GM23338 (cell line): ENCODE measurements at regions not wholly inside any gene's neighbourhood (a gene's known extent, or its start where the extent isn't known, plus 50 kb on each side); places are given as distances from the start of the nearest gene placed in this dataset.

Experiments
- ATAC-seq: fragments of 200-7000 bp; cut with Tn5 transposase; 3 replicates; pipeline ENCODE4 v1.9.1; 2020
- DNase-seq: peaks from one replicate; pipeline ENCODE4 v3.0.0-alpha.2; 2015; ENCODE audit warnings: low spot score
- H2AFZ ChIP-seq: fragments of 200-600 bp; sonication (generic); 2 replicates; pipeline ENCODE4 v1.8.0; 2016; ENCODE audit warnings: antibody characterized with exemption, mild to moderate bottlenecking, moderate library complexity
- H3F3A ChIP-seq: fragments of 200-600 bp; sonication (generic); replicated peaks from 2 replicates; pipeline ENCODE4 v1.8.0; 2017; ENCODE audit warnings: antibody characterized with exemption, mixed run types, low read depth
- H3K27ac ChIP-seq: fragments of 200-600 bp; sonication (generic); 2 replicates; pipeline ENCODE4 v1.6.1; 2016; ENCODE audit warnings: low read depth
- H3K27me3 ChIP-seq: fragments of 200-600 bp; sonication (generic); 2 replicates; pipeline ENCODE4 v1.8.0; 2016; ENCODE audit warnings: mild to moderate bottlenecking, mixed run types, moderate library complexity; ENCODE audit not compliant: insufficient read depth
- H3K36me3 ChIP-seq: fragments of 200-600 bp; sonication (generic); 2 replicates; pipeline ENCODE4 v1.8.0; 2016; ENCODE audit warnings: mild to moderate bottlenecking; ENCODE audit not compliant: insufficient read depth
- H3K4me1 ChIP-seq: fragments of 200-600 bp; sonication (generic); 2 replicates; pipeline ENCODE4 v1.8.0; 2016; ENCODE audit warnings: mild to moderate bottlenecking, moderate library complexity; ENCODE audit not compliant: insufficient read depth
- H3K4me2 ChIP-seq: fragments of 200-600 bp; sonication (generic); 2 replicates; pipeline ENCODE4 v1.7.1; 2017; ENCODE audit warnings: mixed run types
- H3K4me3 ChIP-seq: fragments of 200-600 bp; sonication (generic); 2 replicates; pipeline ENCODE4 v1.6.1; 2016; ENCODE audit warnings: mixed run types
- H3K79me2 ChIP-seq: fragments of 200-600 bp; sonication (generic); replicated peaks from 2 replicates; pipeline ENCODE4 v1.8.0; 2017; ENCODE audit warnings: mild to moderate bottlenecking; ENCODE audit not compliant: insufficient read depth
- H3K9me2 ChIP-seq: fragments of 200-600 bp; sonication (generic); 2 replicates; pipeline ENCODE4 v1.8.0; 2017; ENCODE audit not compliant: insufficient read depth
- H4K20me1 ChIP-seq: fragments of 200-600 bp; sonication (generic); replicated peaks from 2 replicates; pipeline ENCODE4 v1.8.0; 2017; ENCODE audit warnings: mild to moderate bottlenecking; ENCODE audit not compliant: insufficient read depth
- H3K27ac Mint-ChIP-seq: 2 replicates; pipeline ENCODE4 v1.8.0; 2020; ENCODE audit warnings: inconsistent platforms, mild to moderate bottlenecking, moderate library complexity, mixed read lengths
- H3K27me3 Mint-ChIP-seq: 3 replicates; pipeline ENCODE4 v1.8.0; 2022; ENCODE audit warnings: low read depth, mild to moderate bottlenecking, moderate library complexity, mixed read lengths, inconsistent platforms; ENCODE audit not compliant: insufficient read depth, poor library complexity
- H3K36me3 Mint-ChIP-seq: 3 replicates; pipeline ENCODE4 v1.8.0; 2021; ENCODE audit warnings: low read depth, mild to moderate bottlenecking, inconsistent platforms, moderate library complexity, mixed read lengths
- H3K4me1 Mint-ChIP-seq: 3 replicates; pipeline ENCODE4 v1.8.0; 2020; ENCODE audit warnings: mild to moderate bottlenecking, inconsistent platforms, mixed read lengths
- H3K4me3 Mint-ChIP-seq: 3 replicates; pipeline ENCODE4 v1.8.0; 2021; ENCODE audit warnings: moderate library complexity, mild to moderate bottlenecking, inconsistent platforms, mixed read lengths
- H3K9me3 Mint-ChIP-seq: 3 replicates; pipeline ENCODE4 v1.8.0; 2020; ENCODE audit warnings: moderate library complexity, mild to moderate bottlenecking, inconsistent platforms, mixed read lengths
- STAT1 ChIP-seq: IDR thresholded peaks from one replicate; pipeline ENCODE4 v1.6.1; 2016; ENCODE audit warnings: antibody characterized with exemption; ENCODE audit not compliant: unreplicated experiment
- ZNF114 ChIP-seq: fragments of 250-450 bp; sonication (Bioruptor Pico); IDR thresholded peaks from 2 replicates; pipeline ENCODE4 v1.5.0; 2020; ENCODE audit warnings: mild to moderate bottlenecking, moderate library complexity
- TF ChIP-seq, protein P1 (sequence below): fragments of 250-450 bp; sonication (Bioruptor Pico); IDR thresholded peaks from 2 replicates; pipeline ENCODE4 v1.5.0; 2020; ENCODE audit warnings: mild to moderate bottlenecking, moderate library complexity
- TF ChIP-seq, protein P2 (sequence below): IDR thresholded peaks from one replicate; pipeline ENCODE4 v1.6.1; 2018; ENCODE audit warnings: antibody characterized with exemption; ENCODE audit not compliant: unreplicated experiment
- TF ChIP-seq, protein P3 (sequence below): IDR thresholded peaks from 2 replicates; pipeline ENCODE4 v1.6.1; 2016; ENCODE audit warnings: antibody characterized with exemption

DNA sequence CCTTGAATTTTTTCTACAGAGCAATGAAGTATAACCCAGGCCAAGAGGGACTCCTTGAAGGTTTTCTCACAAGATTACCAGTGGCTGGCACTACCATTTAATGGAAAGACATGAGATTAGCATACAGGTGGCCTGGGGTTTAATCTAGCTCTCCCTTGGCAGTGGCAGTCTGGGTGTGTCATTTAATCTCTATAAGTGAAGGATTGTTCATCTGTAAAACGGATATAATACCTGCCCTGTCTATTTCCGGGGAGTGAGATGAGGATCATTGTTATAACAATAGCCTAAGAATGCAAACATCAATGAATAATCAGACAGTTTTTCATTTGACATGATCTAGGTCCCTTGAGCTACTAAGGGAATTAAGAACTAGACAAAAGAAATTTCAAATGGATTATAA, 168.7 kb upstream of the CPNE8 start:
- Histone ChIP-seq H3K27me3 (no peaks in the 10 kb centered on the region), H3K27ac (no peak overlapping the region), H3K4me2 (no peak overlapping the region), H3K36me3 (no peaks in the 10 kb centered on the region), H3K79me2 (no peaks in the 10 kb centered on the region), H3K4me1 (no peaks in the 10 kb centered on the region), H4K20me1 (no peaks in the 10 kb centered on the region), H3K4me3 (no peak overlapping the region), H2AFZ (no peak overlapping the region), H3K9me2 (no peaks in the 10 kb centered on the region), H3F3A (no peaks in the 10 kb centered on the region)
- DNase-seq (no peak), ATAC-seq (no peak)
- Mint-ChIP-seq H3K4me1 (no peaks in the 10 kb centered on the region), H3K36me3 (no peaks in the 10 kb centered on the region), H3K27ac (no peak overlapping the region), H3K27me3 (no peaks in the 10 kb centered on the region), H3K9me3 (no peaks in the 10 kb centered on the region), H3K4me3 (no peak overlapping the region)
- no peak for TF ChIP-seq ZNF114
- TF ChIP-seq, protein P1, sequence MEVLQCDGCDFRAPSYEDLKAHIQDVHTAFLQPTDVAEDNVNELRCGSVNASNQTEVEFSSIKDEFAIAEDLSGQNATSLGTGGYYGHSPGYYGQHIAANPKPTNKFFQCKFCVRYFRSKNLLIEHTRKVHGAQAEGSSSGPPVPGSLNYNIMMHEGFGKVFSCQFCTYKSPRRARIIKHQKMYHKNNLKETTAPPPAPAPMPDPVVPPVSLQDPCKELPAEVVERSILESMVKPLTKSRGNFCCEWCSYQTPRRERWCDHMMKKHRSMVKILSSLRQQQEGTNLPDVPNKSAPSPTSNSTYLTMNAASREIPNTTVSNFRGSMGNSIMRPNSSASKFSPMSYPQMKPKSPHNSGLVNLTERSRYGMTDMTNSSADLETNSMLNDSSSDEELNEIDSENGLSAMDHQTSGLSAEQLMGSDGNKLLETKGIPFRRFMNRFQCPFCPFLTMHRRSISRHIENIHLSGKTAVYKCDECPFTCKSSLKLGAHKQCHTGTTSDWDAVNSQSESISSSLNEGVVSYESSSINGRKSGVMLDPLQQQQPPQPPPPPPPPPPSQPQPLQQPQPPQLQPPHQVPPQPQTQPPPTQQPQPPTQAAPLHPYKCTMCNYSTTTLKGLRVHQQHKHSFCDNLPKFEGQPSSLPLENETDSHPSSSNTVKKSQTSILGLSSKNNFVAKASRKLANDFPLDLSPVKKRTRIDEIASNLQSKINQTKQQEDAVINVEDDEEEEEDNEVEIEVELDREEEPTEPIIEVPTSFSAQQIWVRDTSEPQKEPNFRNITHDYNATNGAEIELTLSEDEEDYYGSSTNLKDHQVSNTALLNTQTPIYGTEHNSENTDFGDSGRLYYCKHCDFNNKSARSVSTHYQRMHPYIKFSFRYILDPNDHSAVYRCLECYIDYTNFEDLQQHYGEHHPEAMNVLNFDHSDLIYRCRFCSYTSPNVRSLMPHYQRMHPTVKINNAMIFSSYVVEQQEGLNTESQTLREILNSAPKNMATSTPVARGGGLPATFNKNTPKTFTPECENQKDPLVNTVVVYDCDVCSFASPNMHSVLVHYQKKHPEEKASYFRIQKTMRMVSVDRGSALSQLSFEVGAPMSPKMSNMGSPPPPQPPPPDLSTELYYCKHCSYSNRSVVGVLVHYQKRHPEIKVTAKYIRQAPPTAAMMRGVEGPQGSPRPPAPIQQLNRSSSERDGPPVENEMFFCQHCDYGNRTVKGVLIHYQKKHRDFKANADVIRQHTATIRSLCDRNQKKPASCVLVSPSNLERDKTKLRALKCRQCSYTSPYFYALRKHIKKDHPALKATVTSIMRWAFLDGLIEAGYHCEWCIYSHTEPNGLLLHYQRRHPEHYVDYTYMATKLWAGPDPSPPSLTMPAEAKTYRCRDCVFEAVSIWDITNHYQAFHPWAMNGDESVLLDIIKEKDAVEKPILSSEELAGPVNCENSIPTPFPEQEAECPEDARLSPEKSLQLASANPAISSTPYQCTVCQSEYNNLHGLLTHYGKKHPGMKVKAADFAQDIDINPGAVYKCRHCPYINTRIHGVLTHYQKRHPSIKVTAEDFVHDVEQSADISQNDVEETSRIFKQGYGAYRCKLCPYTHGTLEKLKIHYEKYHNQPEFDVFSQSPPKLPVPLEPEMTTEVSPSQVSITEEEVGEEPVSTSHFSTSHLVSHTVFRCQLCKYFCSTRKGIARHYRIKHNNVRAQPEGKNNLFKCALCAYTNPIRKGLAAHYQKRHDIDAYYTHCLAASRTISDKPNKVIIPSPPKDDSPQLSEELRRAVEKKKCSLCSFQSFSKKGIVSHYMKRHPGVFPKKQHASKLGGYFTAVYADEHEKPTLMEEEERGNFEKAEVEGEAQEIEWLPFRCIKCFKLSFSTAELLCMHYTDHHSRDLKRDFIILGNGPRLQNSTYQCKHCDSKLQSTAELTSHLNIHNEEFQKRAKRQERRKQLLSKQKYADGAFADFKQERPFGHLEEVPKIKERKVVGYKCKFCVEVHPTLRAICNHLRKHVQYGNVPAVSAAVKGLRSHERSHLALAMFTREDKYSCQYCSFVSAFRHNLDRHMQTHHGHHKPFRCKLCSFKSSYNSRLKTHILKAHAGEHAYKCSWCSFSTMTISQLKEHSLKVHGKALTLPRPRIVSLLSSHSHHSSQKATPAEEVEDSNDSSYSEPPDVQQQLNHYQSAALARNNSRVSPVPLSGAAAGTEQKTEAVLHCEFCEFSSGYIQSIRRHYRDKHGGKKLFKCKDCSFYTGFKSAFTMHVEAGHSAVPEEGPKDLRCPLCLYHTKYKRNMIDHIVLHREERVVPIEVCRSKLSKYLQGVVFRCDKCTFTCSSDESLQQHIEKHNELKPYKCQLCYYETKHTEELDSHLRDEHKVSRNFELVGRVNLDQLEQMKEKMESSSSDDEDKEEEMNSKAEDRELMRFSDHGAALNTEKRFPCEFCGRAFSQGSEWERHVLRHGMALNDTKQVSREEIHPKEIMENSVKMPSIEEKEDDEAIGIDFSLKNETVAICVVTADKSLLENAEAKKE (CRISPR knock-in tag): no peak
- TF ChIP-seq, protein P2, sequence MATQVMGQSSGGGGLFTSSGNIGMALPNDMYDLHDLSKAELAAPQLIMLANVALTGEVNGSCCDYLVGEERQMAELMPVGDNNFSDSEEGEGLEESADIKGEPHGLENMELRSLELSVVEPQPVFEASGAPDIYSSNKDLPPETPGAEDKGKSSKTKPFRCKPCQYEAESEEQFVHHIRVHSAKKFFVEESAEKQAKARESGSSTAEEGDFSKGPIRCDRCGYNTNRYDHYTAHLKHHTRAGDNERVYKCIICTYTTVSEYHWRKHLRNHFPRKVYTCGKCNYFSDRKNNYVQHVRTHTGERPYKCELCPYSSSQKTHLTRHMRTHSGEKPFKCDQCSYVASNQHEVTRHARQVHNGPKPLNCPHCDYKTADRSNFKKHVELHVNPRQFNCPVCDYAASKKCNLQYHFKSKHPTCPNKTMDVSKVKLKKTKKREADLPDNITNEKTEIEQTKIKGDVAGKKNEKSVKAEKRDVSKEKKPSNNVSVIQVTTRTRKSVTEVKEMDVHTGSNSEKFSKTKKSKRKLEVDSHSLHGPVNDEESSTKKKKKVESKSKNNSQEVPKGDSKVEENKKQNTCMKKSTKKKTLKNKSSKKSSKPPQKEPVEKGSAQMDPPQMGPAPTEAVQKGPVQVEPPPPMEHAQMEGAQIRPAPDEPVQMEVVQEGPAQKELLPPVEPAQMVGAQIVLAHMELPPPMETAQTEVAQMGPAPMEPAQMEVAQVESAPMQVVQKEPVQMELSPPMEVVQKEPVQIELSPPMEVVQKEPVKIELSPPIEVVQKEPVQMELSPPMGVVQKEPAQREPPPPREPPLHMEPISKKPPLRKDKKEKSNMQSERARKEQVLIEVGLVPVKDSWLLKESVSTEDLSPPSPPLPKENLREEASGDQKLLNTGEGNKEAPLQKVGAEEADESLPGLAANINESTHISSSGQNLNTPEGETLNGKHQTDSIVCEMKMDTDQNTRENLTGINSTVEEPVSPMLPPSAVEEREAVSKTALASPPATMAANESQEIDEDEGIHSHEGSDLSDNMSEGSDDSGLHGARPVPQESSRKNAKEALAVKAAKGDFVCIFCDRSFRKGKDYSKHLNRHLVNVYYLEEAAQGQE: no peak
- TF ChIP-seq STAT1: no peak
- TF ChIP-seq, protein P3, sequence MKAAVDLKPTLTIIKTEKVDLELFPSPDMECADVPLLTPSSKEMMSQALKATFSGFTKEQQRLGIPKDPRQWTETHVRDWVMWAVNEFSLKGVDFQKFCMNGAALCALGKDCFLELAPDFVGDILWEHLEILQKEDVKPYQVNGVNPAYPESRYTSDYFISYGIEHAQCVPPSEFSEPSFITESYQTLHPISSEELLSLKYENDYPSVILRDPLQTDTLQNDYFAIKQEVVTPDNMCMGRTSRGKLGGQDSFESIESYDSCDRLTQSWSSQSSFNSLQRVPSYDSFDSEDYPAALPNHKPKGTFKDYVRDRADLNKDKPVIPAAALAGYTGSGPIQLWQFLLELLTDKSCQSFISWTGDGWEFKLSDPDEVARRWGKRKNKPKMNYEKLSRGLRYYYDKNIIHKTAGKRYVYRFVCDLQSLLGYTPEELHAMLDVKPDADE: no peak
